HFF-Myc (cell line): ENCODE measurements at regions not wholly inside any gene's neighbourhood (a gene's known extent, or its start where the extent isn't known, plus 50 kb on each side); places are given as distances from the start of the nearest gene placed in this dataset.

ENCODE experiments used
- DNase-seq: peaks from one replicate; pipeline ENCODE4 v3.0.0-alpha.2; 2011; ENCODE audit warnings: low read depth; ENCODE audit errors: extremely low read depth
- H3K4me3 ChIP-seq: replicated peaks from 2 replicates; pipeline ENCODE4 v1.5.1; 2011; ENCODE audit warnings: low read depth, mild to moderate bottlenecking, control low read depth, low read length
- CTCF ChIP-seq: IDR thresholded peaks from 2 replicates; pipeline ENCODE4 v1.5.1; 2012; ENCODE audit warnings: mild to moderate bottlenecking, low read depth, low read length, control low read depth; ENCODE audit errors: missing control alignments

GRCh38 chr3:127411083-127411727 is 123.4 kb upstream of the PRR20G start:
- no peak overlapping the region for H3K4me3 ChIP-seq
- no peak for DNase-seq
- no peak for TF ChIP-seq CTCF

GRCh38 chr3:127410678-127411077 is 122.8 kb upstream of the PRR20G start:
- no peak for DNase-seq
- no peak for TF ChIP-seq CTCF
- H3K4me3 ChIP-seq = no peak overlapping the region

- no peak overlapping the region for H3K4me3 ChIP-seq
- no peak for TF ChIP-seq CTCF
- DNase-seq = no peak
Observed at GRCh38 chr3:127410137-127410488, 122.3 kb upstream of the PRR20G start.

- no peak for DNase-seq
- H3K4me3 ChIP-seq = no peak overlapping the region
- no peak for TF ChIP-seq CTCF
Observed at GRCh38 chr3:127409421-127410136, 121.7 kb upstream of the PRR20G start.

- TF ChIP-seq CTCF = no peak
- H3K4me3 ChIP-seq = no peak overlapping the region
- no peak for DNase-seq
Observed at GRCh38 chr3:127408684-127409420, 121.0 kb upstream of the PRR20G start.

GRCh38 chr3:127408022-127408683 is 120.3 kb upstream of the PRR20G start:
- DNase-seq = no peak
- no peak overlapping the region for H3K4me3 ChIP-seq
- no peak for TF ChIP-seq CTCF
